ENCODE measurements at regions not wholly inside any gene's neighbourhood (a gene's known extent, or its start where the extent isn't known, plus 50 kb on each side); places are given as distances from the start of the nearest gene placed in this dataset.

- TF ChIP-seq CTCF (IDR thresholded peaks at IDR 0.05 in 2 of 3, conservative IDR thresholded peaks at IDR 0.05 in 1 of 3; ENCODE audit: borderline replicate concordance in 1 of 3, insufficient read depth in 1 of 3, low read depth in 2 of 3, low read length in 2 of 3) (no peak), EGR1 (IDR thresholded peaks at IDR 0.05; ENCODE audit: low read depth) (no peak), EZH2 (IDR thresholded peaks at IDR 0.05) (no peak), POLR2A (IDR thresholded peaks at IDR 0.05; ENCODE audit: borderline replicate concordance, extremely low read depth, insufficient read depth, insufficient read length) (no peak), SIN3A (IDR thresholded peaks at IDR 0.05; ENCODE audit: low read depth) (no peak), SP1 (IDR thresholded peaks at IDR 0.05; ENCODE audit: low read depth) (no peak), ZBTB33 (IDR thresholded peaks at IDR 0.05; ENCODE audit: extremely low read depth, insufficient replicate concordance, low read length) (no peak), JUND (IDR thresholded peaks at IDR 0.05) (no peak), REST (IDR thresholded peaks at IDR 0.05; ENCODE audit: low read depth) (no peak)
Measured at GRCh38 chr12:60210756-60211155, 614.9 kb downstream of the SLC16A7 start.
